AG04450 (cell line): ENCODE measurements at regions not wholly inside any gene's neighbourhood (a gene's known extent, or its start where the extent isn't known, plus 50 kb on each side); places are given as distances from the start of the nearest gene placed in this dataset.
"Not testable (repeated sequence)": the region's sequence is repeated elsewhere in the genome, so short reads cannot be mapped to it uniquely, and the experiment has no call there.

ENCODE experiments used
- CTCF ChIA-PET: fragments of 300-600, 350-600 bp; formaldehyde crosslinking; extraction: SDS; loops from one replicate; lab custom pipeline; 2022; ENCODE audit warnings: antibody characterized with exemption, inconsistent platforms; lab: Charles Lee
- POLR2A ChIA-PET: fragments of 350-600 bp; formaldehyde crosslinking; extraction: SDS; loops from one replicate; lab custom pipeline; 2021; ENCODE audit warnings: antibody characterized with exemption, inconsistent platforms; lab: Yijun Ruan, JAX
- DNase-seq: peaks from one replicate; pipeline ENCODE4 v3.0.0-alpha.2; 2011; ENCODE audit warnings: low read depth, low spot score
- H3K27ac ChIP-seq: one replicate; pipeline ENCODE4 v1.5.1; 2012; ENCODE audit warnings: low read depth, low read length, control low read depth
- H3K27me3 ChIP-seq: one replicate; pipeline ENCODE4 v1.6.0; 2012; ENCODE audit warnings: low read length; ENCODE audit not compliant: control insufficient read depth, insufficient read depth
- H3K4me3 ChIP-seq: 2 replicates; pipeline ENCODE4 v1.5.1; 2011; ENCODE audit warnings: mild to moderate bottlenecking, low read depth, low read length, control low read depth
- H3K9me3 ChIP-seq: 2 replicates; pipeline ENCODE4 v1.5.1; 2012; ENCODE audit warnings: low read length; ENCODE audit not compliant: control insufficient read depth, insufficient read depth
- TF ChIP-seq, protein P1 (sequence below): IDR thresholded peaks from 2 replicates; pipeline ENCODE4 v1.5.1; 2011; ENCODE audit warnings: low read depth, low read length, control low read depth, inconsistent platforms

DNA sequence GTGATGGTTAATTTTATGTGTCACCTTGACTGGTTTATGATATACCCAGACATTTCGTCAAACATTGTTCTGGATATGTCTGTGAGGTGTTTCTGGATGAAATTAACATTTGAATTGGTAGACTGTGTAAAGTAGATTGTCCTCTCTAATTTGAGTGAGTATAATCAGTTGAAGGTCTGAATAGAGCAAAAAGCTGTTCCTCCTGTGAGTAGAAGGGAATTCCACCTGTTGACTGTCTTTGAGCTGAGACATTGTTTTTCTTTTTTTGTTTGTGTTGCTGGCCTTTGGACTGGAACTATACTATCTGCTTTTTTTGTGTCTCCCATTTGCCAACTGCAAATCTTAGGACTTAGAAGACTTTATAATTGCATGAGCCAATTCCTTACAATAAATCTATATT is 920.9 kb upstream of the LRFN5 start:
- H3K27ac ChIP-seq = no peak overlapping the region
- TF ChIP-seq, protein P1, sequence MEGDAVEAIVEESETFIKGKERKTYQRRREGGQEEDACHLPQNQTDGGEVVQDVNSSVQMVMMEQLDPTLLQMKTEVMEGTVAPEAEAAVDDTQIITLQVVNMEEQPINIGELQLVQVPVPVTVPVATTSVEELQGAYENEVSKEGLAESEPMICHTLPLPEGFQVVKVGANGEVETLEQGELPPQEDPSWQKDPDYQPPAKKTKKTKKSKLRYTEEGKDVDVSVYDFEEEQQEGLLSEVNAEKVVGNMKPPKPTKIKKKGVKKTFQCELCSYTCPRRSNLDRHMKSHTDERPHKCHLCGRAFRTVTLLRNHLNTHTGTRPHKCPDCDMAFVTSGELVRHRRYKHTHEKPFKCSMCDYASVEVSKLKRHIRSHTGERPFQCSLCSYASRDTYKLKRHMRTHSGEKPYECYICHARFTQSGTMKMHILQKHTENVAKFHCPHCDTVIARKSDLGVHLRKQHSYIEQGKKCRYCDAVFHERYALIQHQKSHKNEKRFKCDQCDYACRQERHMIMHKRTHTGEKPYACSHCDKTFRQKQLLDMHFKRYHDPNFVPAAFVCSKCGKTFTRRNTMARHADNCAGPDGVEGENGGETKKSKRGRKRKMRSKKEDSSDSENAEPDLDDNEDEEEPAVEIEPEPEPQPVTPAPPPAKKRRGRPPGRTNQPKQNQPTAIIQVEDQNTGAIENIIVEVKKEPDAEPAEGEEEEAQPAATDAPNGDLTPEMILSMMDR = no peak
- H3K9me3 ChIP-seq = peaks cover 9% of the 10 kb centered on the region
- H3K27me3 ChIP-seq = no peaks in the 10 kb centered on the region
- POLR2A ChIA-PET = interaction anchor here (0.6 kb wide), 1 partner anchor 330 kb away, joined by 4 read pairs; no protein-coding TSS in a partner anchor
- DNase-seq = no peak
- H3K4me3 ChIP-seq = no peak overlapping the region
- CTCF ChIA-PET = no interaction called here

DNA sequence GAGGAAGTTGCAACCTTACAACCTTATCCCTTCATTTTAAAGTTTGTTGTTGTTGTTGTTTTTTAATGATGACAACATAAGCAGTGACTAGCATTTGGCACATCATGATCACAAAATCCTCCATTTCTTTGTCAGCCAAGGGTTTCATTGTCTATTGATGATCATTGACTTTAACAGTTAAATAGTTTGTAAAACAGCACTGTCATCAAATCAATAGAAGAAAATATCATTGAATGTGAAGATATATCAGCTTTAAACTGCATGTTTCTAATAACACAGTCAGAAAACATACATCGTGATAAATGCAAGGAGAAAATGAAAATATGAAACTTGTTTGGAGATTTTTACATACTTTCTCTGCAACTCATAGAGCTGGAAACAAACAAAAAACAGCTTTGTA is 922.3 kb upstream of the LRFN5 start:
- ChIA-PET POLR2A (no interaction called here), CTCF (no interaction called here)
- Histone ChIP-seq H3K27ac (no peak overlapping the region), H3K27me3 (no peaks in the 10 kb centered on the region), H3K9me3 (peaks cover 9% of the 10 kb centered on the region), H3K4me3 (no peak overlapping the region)
- no peak for DNase-seq
- TF ChIP-seq, protein P1 = no peak

DNA sequence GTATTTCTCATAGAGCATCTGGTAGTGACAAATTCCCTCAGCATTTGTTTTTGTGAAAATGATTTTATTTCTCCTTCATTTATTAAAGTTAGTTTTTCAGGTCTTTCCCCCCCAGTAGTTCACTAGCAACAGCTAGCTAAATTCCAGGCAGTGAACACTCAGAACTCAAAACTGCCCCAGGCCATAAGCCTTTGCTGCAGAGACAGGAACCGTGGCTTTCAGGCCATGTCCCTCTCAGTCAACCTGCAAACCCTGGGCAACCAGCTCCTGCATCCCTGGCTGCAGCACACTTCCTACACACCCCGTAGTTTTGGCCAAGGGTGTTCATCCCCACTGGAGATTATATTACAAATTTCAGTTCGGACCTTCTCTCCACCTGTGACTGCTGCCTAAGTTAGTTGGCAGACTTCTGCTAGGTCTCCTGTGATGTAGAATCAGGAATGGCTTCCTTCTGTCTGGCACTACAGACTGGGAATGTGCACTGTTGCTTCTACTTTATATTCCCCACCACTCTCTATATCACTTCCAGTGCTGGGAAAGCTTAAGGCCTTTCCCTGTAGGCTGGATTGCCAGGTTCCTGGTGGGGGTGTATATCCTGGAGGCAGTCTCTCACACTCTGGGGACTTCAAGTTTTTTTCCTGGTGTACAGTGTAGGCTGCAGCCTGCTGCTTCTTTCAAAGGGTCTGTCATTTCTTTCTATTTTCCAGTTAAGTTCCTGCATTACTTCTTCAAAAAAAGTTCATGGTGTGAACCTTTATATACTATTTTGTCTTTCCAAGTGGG is 924.4 kb upstream of the LRFN5 start:
- H3K4me3 ChIP-seq = no peak overlapping the region
- CTCF ChIA-PET = no interaction called here

DNA sequence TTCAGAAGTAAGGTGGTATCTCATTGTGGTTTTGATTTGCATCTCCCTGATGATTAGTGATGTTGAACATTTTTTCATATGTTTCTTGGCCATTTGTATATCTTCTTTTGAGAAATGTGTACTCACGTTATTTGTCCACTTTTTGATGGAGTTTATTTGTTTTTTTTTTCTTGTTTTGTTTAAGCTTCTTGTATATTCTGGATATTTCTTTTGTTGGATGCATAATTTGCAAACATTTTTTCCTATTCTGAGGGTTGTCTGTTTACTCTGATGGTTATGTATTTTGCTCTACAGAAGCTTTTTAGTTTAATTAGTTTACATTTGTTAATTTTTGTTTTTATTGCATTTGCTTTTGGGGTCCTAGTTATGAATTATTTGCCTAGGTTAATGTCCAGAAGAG is 927.4 kb upstream of the LRFN5 start:
- Histone ChIP-seq H3K27ac (no peak overlapping the region), H3K27me3 (no peaks in the 10 kb centered on the region), H3K4me3 (no peak overlapping the region), H3K9me3 (peaks cover 13% of the 10 kb centered on the region)
- CTCF ChIA-PET = no interaction called here
- no peak for DNase-seq
- TF ChIP-seq, protein P1 = no peak
- POLR2A ChIA-PET = no interaction called here

More for the DNA sequence above, 924.4 kb upstream of the LRFN5 start:
- TF ChIP-seq, protein P1 = no peak
- Histone ChIP-seq H3K27me3 (no peaks in the 10 kb centered on the region), H3K9me3 (peaks cover 13% of the 10 kb centered on the region), H3K27ac (no peak overlapping the region)
- no peak for DNase-seq
- POLR2A ChIA-PET = no interaction called here

DNA sequence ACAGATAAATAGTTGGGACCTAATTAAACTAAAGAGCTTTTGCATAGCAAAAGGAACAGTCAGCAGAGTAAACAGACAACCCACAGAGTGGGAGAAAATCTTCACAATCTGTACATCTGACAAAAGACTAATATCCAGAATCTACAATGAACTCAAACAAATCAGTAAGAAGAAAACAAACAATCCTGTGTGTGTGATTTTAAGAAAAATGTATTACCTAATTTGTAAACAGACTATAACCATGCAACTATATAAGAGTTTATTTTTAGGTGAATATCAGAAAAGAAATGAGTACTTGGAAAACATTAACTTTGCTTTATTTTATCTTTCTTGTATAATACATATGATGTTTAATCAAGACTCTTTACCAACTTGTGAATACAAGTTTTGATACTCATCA is 929.5 kb upstream of the LRFN5 start:
- POLR2A ChIA-PET = not testable (repeated sequence)

More for the DNA sequence above, 929.5 kb upstream of the LRFN5 start:
- CTCF ChIA-PET, H3K9me3 ChIP-seq, DNase-seq, H3K27me3 ChIP-seq, H3K27ac ChIP-seq, H3K4me3 ChIP-seq: not testable (repeated sequence)
